HL-60 (cell line): ENCODE measurements at regions not wholly inside any gene's neighbourhood (a gene's known extent, or its start where the extent isn't known, plus 50 kb on each side); places are given as distances from the start of the nearest gene placed in this dataset.

ENCODE experiments used
- POLR2AphosphoS5 ChIP-seq: IDR thresholded peaks from 2 replicates; pipeline ENCODE4 v1.6.1; 2012; ENCODE audit warnings: low read depth
- TF ChIP-seq, protein P1 (sequence below): IDR thresholded peaks from one replicate; pipeline ENCODE4 v1.5.1; 2011; ENCODE audit warnings: low read length, control low read depth, inconsistent platforms; ENCODE audit not compliant: insufficient read depth
- TF ChIP-seq, protein P2 (sequence below): IDR thresholded peaks from 2 replicates; pipeline ENCODE4 v1.6.1; 2012; ENCODE audit warnings: low read depth; ENCODE audit not compliant: insufficient replicate concordance

DNA sequence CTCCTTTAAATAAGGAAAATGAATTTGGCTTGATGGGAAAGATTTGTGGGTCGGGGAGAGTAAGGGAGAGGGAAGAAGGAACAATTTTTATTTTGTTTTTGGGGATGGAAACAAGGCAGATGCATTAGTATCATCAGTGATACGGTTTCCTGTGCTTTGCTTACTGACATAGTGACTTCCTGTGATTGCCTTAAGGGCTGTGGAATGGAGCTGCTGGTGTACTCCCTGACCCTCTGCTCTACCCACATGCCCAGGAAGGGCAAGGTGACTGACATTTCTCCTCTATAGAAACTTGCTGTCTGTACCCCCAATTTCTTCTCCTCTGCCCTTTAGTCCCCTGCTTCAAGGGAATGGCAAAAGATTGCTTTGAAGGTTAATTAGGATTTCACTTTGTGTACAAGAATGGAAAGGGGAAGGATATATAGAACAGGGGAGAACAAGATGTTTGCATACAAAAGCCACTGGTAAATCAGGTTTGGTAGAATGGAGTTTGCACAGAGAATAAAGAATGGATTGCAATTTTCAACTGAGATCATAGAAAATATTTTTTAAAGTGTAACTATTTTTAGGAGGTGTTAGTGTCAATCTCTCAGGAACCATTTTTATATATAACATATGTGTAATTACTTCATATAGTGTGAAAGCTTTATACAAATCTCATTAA, 129.0 kb upstream of the AGR3 start:
- TF ChIP-seq, protein P1, sequence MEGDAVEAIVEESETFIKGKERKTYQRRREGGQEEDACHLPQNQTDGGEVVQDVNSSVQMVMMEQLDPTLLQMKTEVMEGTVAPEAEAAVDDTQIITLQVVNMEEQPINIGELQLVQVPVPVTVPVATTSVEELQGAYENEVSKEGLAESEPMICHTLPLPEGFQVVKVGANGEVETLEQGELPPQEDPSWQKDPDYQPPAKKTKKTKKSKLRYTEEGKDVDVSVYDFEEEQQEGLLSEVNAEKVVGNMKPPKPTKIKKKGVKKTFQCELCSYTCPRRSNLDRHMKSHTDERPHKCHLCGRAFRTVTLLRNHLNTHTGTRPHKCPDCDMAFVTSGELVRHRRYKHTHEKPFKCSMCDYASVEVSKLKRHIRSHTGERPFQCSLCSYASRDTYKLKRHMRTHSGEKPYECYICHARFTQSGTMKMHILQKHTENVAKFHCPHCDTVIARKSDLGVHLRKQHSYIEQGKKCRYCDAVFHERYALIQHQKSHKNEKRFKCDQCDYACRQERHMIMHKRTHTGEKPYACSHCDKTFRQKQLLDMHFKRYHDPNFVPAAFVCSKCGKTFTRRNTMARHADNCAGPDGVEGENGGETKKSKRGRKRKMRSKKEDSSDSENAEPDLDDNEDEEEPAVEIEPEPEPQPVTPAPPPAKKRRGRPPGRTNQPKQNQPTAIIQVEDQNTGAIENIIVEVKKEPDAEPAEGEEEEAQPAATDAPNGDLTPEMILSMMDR = no peak
- TF ChIP-seq POLR2AphosphoS5 = no peak
- TF ChIP-seq, protein P2, sequence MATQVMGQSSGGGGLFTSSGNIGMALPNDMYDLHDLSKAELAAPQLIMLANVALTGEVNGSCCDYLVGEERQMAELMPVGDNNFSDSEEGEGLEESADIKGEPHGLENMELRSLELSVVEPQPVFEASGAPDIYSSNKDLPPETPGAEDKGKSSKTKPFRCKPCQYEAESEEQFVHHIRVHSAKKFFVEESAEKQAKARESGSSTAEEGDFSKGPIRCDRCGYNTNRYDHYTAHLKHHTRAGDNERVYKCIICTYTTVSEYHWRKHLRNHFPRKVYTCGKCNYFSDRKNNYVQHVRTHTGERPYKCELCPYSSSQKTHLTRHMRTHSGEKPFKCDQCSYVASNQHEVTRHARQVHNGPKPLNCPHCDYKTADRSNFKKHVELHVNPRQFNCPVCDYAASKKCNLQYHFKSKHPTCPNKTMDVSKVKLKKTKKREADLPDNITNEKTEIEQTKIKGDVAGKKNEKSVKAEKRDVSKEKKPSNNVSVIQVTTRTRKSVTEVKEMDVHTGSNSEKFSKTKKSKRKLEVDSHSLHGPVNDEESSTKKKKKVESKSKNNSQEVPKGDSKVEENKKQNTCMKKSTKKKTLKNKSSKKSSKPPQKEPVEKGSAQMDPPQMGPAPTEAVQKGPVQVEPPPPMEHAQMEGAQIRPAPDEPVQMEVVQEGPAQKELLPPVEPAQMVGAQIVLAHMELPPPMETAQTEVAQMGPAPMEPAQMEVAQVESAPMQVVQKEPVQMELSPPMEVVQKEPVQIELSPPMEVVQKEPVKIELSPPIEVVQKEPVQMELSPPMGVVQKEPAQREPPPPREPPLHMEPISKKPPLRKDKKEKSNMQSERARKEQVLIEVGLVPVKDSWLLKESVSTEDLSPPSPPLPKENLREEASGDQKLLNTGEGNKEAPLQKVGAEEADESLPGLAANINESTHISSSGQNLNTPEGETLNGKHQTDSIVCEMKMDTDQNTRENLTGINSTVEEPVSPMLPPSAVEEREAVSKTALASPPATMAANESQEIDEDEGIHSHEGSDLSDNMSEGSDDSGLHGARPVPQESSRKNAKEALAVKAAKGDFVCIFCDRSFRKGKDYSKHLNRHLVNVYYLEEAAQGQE = no peak
